Cardiac muscle cell (in vitro differentiated cells and primary cell): ENCODE measurements at regions not wholly inside any gene's neighbourhood (a gene's known extent, or its start where the extent isn't known, plus 50 kb on each side); places are given as distances from the start of the nearest gene placed in this dataset.

Experiments used
- DNase-seq, 2 donors: peaks; one replicate each; pipeline versions ENCODE4 v3.0.0 to v3.0.0-alpha.2; 2010 to 2017; ENCODE audit warnings: low read depth in 1 of 2, low spot score in 1 of 2
- H3K27ac ChIP-seq: fragments of 200-600 bp; sonication (generic); 2 replicates; pipeline ENCODE4 v1.5.1; 2016
- H3K27me3 ChIP-seq: fragments of 200-600 bp; sonication (generic); 2 replicates; pipeline ENCODE4 v1.6.0; 2016; ENCODE audit warnings: control low read depth
- H3K36me3 ChIP-seq: fragments of 200-600 bp; sonication (generic); 2 replicates; pipeline ENCODE4 v1.5.1; 2016; ENCODE audit warnings: control low read depth
- H3K4me1 ChIP-seq: fragments of 200-600 bp; sonication (generic); 2 replicates; pipeline ENCODE4 v1.8.1; 2017; ENCODE audit warnings: low read depth, mild to moderate bottlenecking, mixed run types
- H3K4me3 ChIP-seq: fragments of 200-600 bp; sonication (generic); 2 replicates; pipeline ENCODE4 v1.5.1; 2016; ENCODE audit warnings: mild to moderate bottlenecking
- H3K9me3 ChIP-seq: fragments of 200-600 bp; sonication (generic); 2 replicates; pipeline ENCODE4 v1.5.1; 2017; ENCODE audit warnings: low read depth, mild to moderate bottlenecking, control low read depth
- TF ChIP-seq, protein P1 (sequence below): IDR thresholded peaks from 2 replicates; pipeline ENCODE4 v1.5.1; 2012; ENCODE audit warnings: low read depth, mild to moderate bottlenecking, low read length

DNA sequence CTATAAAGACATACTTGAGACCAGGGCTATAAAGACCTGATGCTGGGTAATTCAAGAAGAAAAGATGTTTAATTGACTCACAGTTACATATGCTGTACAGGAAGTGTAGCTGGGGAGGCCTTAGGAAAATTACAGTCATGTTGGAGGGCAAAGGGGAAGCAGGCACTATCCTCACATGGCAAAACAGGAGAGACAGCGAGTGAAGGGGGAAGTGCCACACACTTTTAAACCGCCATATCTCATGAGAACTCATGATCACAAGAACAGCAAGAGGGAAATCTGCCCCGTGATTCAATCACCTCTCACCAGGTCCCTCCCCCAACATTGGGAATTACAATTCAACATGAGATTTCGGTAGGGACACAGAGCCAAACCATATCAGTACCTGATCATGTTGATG lies 89.9 kb upstream of the ADAMTSL1 start:
- DNase-seq, result no peak
- H3K4me3 ChIP-seq, result no peak overlapping the region
- no peaks in the 10 kb centered on the region for H3K27me3 ChIP-seq
- H3K27ac ChIP-seq, result no peak overlapping the region
- no peaks in the 10 kb centered on the region for H3K4me1 ChIP-seq
- H3K9me3 ChIP-seq, result no peaks in the 10 kb centered on the region
- H3K36me3 ChIP-seq, result no peaks in the 10 kb centered on the region
- TF ChIP-seq, protein P1, sequence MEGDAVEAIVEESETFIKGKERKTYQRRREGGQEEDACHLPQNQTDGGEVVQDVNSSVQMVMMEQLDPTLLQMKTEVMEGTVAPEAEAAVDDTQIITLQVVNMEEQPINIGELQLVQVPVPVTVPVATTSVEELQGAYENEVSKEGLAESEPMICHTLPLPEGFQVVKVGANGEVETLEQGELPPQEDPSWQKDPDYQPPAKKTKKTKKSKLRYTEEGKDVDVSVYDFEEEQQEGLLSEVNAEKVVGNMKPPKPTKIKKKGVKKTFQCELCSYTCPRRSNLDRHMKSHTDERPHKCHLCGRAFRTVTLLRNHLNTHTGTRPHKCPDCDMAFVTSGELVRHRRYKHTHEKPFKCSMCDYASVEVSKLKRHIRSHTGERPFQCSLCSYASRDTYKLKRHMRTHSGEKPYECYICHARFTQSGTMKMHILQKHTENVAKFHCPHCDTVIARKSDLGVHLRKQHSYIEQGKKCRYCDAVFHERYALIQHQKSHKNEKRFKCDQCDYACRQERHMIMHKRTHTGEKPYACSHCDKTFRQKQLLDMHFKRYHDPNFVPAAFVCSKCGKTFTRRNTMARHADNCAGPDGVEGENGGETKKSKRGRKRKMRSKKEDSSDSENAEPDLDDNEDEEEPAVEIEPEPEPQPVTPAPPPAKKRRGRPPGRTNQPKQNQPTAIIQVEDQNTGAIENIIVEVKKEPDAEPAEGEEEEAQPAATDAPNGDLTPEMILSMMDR, result no peak

DNA sequence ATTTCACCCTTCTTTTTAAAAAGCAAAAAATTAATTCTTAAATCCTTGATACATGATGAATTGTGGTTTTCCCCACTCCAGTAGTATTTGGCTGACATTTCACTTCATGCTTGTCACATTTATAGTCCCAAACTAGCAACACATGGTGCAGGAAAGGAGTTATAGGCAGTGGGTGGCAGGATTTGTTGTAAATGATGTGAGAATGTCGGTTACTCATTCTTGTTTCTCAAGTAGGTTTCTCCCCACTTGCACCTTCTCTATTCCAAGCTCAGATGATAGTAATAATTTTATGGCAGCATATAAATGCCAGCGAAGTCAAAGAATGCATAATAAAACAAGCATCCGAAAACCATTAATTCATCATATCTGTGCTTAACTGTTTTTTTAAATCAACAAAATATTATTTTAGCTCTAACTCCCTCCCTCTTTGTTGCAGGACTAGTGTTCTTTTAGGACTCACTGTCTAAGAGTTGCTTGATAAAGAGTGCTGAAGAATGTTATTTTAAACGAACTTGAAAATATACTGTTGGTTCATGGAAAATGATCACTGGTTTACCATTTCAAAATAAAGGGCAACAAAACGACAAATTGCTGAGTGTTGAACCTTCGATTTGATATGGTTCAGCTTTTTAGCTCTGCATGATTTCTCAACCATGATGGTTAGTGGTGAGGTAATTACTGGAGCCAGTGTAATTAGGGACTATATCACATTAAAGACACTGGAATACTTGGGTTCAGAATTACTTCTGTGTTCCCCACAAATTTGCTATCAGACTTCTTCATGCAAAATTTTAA lies 88.1 kb upstream of the ADAMTSL1 start:
- no peaks in the 10 kb centered on the region for H3K36me3 ChIP-seq
- H3K27me3 ChIP-seq, result no peaks in the 10 kb centered on the region
- H3K4me1 ChIP-seq, result peaks cover 3% of the 10 kb centered on the region
- DNase-seq, result no peak
- no peak overlapping the region for H3K27ac ChIP-seq
- H3K9me3 ChIP-seq, result no peaks in the 10 kb centered on the region
- TF ChIP-seq, protein P1, result no peak
- no peak overlapping the region for H3K4me3 ChIP-seq

GRCh38 chr9:18390393-18390792 lies 83.6 kb upstream of the ADAMTSL1 start:
- H3K9me3 ChIP-seq, result no peaks in the 10 kb centered on the region
- peaks cover 5% of the 10 kb centered on the region for H3K4me1 ChIP-seq
- no peak overlapping the region for H3K4me3 ChIP-seq
- TF ChIP-seq, protein P1, result no peak
- no peaks in the 10 kb centered on the region for H3K27me3 ChIP-seq
- no peak overlapping the region for H3K27ac ChIP-seq
- peak; percentile 23 to 68 for DNase-seq
- no peaks in the 10 kb centered on the region for H3K36me3 ChIP-seq

- H3K4me1 ChIP-seq, result peaks cover 5% of the 10 kb centered on the region
- H3K4me3 ChIP-seq, result no peak overlapping the region
- DNase-seq, result peak; percentile 34 to 93
- no peak overlapping the region for H3K27ac ChIP-seq
- H3K9me3 ChIP-seq, result no peaks in the 10 kb centered on the region
- H3K27me3 ChIP-seq, result no peaks in the 10 kb centered on the region
- H3K36me3 ChIP-seq, result no peaks in the 10 kb centered on the region
- TF ChIP-seq, protein P1, result no peak
These were observed 80.4 kb upstream of the ADAMTSL1 start for GRCh38 chr9:18393340-18394130.

- H3K36me3 ChIP-seq, result no peaks in the 10 kb centered on the region
- H3K9me3 ChIP-seq, result no peaks in the 10 kb centered on the region
- no peaks in the 10 kb centered on the region for H3K27me3 ChIP-seq
- no peak overlapping the region for H3K27ac ChIP-seq
- TF ChIP-seq, protein P1, result no peak
- no peak overlapping the region for H3K4me3 ChIP-seq
- no peak for DNase-seq
- peaks cover 5% of the 10 kb centered on the region for H3K4me1 ChIP-seq
These were observed 79.1 kb upstream of the ADAMTSL1 start for GRCh38 chr9:18394847-18395351.
